HG03442 (cell line): ENCODE measurements at regions not wholly inside any gene's neighbourhood (a gene's known extent, or its start where the extent isn't known, plus 50 kb on each side); places are given as distances from the start of the nearest gene placed in this dataset.
"Not testable (repeated sequence)": the region's sequence is repeated elsewhere in the genome, so short reads cannot be mapped to it uniquely, and the experiment has no call there.

Experiments
- ATAC-seq: cut with Tn5 transposase; IDR thresholded peaks from one replicate; pipeline ENCODE4 v1.9.1; 2021; ENCODE audit warnings: mild to moderate bottlenecking, moderate library complexity; ENCODE audit not compliant: unreplicated experiment

- no peak for ATAC-seq
Observed at GRCh38 chr18:10241579-10241978, 212.9 kb upstream of the APCDD1 start.

- ATAC-seq = no peak
Observed at GRCh38 chr18:10242936-10243680, 211.3 kb upstream of the APCDD1 start.

- no peak for ATAC-seq
Observed at GRCh38 chr18:10244341-10244740, 210.1 kb upstream of the APCDD1 start.

GRCh38 chr18:10245031-10245845, 209.2 kb upstream of the APCDD1 start:
- no peak for ATAC-seq

- no peak for ATAC-seq
Observed at GRCh38 chr18:10245846-10246175, 208.6 kb upstream of the APCDD1 start.

- ATAC-seq = no peak
Observed at GRCh38 chr18:10247021-10247741, 207.3 kb upstream of the APCDD1 start.

- no peak for ATAC-seq
Observed at GRCh38 chr18:10247742-10248082, 206.7 kb upstream of the APCDD1 start.

- no peak for ATAC-seq
Observed at GRCh38 chr18:10248738-10249137, 205.7 kb upstream of the APCDD1 start.

GRCh38 chr18:10249270-10249669, 205.2 kb upstream of the APCDD1 start:
- ATAC-seq = no peak

- no peak for ATAC-seq
Observed at GRCh38 chr18:10249801-10250200, 204.6 kb upstream of the APCDD1 start.

- ATAC-seq = no peak
Observed at GRCh38 chr18:10252494-10252893, 201.9 kb upstream of the APCDD1 start.

- ATAC-seq = no peak
Observed at GRCh38 chr18:10252952-10253705, 201.3 kb upstream of the APCDD1 start.

- ATAC-seq = not testable (repeated sequence)
Observed at GRCh38 chr18:10256276-10256675, 198.2 kb upstream of the APCDD1 start.

GRCh38 chr18:10258836-10259474, 195.5 kb upstream of the APCDD1 start:
- no peak for ATAC-seq

GRCh38 chr18:10259901-10260300, 194.5 kb upstream of the APCDD1 start:
- no peak for ATAC-seq

GRCh38 chr18:10261344-10262276, 192.8 kb upstream of the APCDD1 start:
- ATAC-seq = no peak

GRCh38 chr18:10262566-10262965, 191.9 kb upstream of the APCDD1 start:
- ATAC-seq = no peak

- no peak for ATAC-seq
Observed at GRCh38 chr18:10264260-10264659, 190.2 kb upstream of the APCDD1 start.

GRCh38 chr18:10265560-10266333, 188.7 kb upstream of the APCDD1 start:
- no peak for ATAC-seq
